NCI-H2227 treated with DMSO at 0.1 percent for 48 hours (cell line): ENCODE measurements at regions not wholly inside any gene's neighbourhood (a gene's known extent, or its start where the extent isn't known, plus 50 kb on each side); places are given as distances from the start of the nearest gene placed in this dataset.
A peak's percentile ranks its signal among the peaks of the same experiment; 100 is the strongest.
"Not testable (repeated sequence)": the region's sequence is repeated elsewhere in the genome, so short reads cannot be mapped to it uniquely, and the experiment has no call there.

Source experiments
- DNase-seq: peaks from one replicate; lab custom pipeline; 2025; lab: John Stamatoyannopoulos, UW

- no peak for DNase-seq
Measured at GRCh38 chr12:67716817-67717216, 68.3 kb downstream of the DYRK2 start.

GRCh38 chr12:67719303-67719702 is 70.8 kb downstream of the DYRK2 start:
- not testable (repeated sequence) for DNase-seq

GRCh38 chr12:67720351-67720856 is 71.9 kb downstream of the DYRK2 start:
- DNase-seq: no peak

GRCh38 chr12:67721248-67721647 is 72.7 kb downstream of the DYRK2 start:
- no peak for DNase-seq

GRCh38 chr12:67722296-67722695 is 73.8 kb downstream of the DYRK2 start:
- DNase-seq: no peak

GRCh38 chr12:67726868-67727267 is 78.3 kb downstream of the DYRK2 start:
- no peak for DNase-seq

GRCh38 chr12:67727702-67728666 is 79.4 kb downstream of the DYRK2 start:
- peak; percentile 92 for DNase-seq

- DNase-seq: no peak
Measured at GRCh38 chr12:67732857-67733256, 84.3 kb downstream of the DYRK2 start.

GRCh38 chr12:67735868-67736267 is 87.3 kb downstream of the DYRK2 start:
- DNase-seq: no peak

GRCh38 chr12:67740711-67741110 is 92.2 kb downstream of the DYRK2 start:
- peak; percentile 10 for DNase-seq

GRCh38 chr12:67741270-67741669 is 92.7 kb downstream of the DYRK2 start:
- no peak for DNase-seq

- DNase-seq: no peak
Measured at GRCh38 chr12:67742461-67742860, 93.9 kb downstream of the DYRK2 start.

GRCh38 chr12:67747869-67748742 is 99.6 kb downstream of the DYRK2 start:
- DNase-seq: no peak

GRCh38 chr12:67748743-67749040 is 100.1 kb downstream of the DYRK2 start:
- no peak for DNase-seq

- no peak for DNase-seq
Measured at GRCh38 chr12:67750513-67751183, 102.1 kb downstream of the DYRK2 start.

- no peak for DNase-seq
Measured at GRCh38 chr12:67751381-67751928, 102.9 kb downstream of the DYRK2 start.

GRCh38 chr12:67752226-67752732 is 103.7 kb downstream of the DYRK2 start:
- DNase-seq: no peak

GRCh38 chr12:67754933-67755697 is 106.6 kb downstream of the DYRK2 start:
- DNase-seq: no peak

- DNase-seq: no peak
Measured at GRCh38 chr12:67757651-67758050, 109.1 kb downstream of the DYRK2 start.

- no peak for DNase-seq
Measured at GRCh38 chr12:67758119-67758518, 109.6 kb downstream of the DYRK2 start.

GRCh38 chr12:67758521-67758920 is 110.0 kb downstream of the DYRK2 start:
- no peak for DNase-seq
